CD14-positive monocyte (primary cell): ENCODE measurements at regions not wholly inside any gene's neighbourhood (a gene's known extent, or its start where the extent isn't known, plus 50 kb on each side); places are given as distances from the start of the nearest gene placed in this dataset.

Experiments used
- DNase-seq, 3 donors: peaks; one replicate each; pipeline ENCODE4 v3.0.0-alpha.2; 2011 to 2022
- H2AFZ ChIP-seq: 2 replicates; pipeline ENCODE4 v1.6.0; 2012; ENCODE audit warnings: mild to moderate bottlenecking, low read depth, low read length, inconsistent platforms; ENCODE audit not compliant: insufficient read depth, poor library complexity, severe bottlenecking
- H3K27ac ChIP-seq, 2 donors: 1 replicate in 1 of 2; 2 replicates in 1 of 2; pipeline ENCODE4 v1.5.1; 2012 to 2013; ENCODE audit warnings: low read length in 2 of 2, control low read depth in 1 of 2, inconsistent platforms in 1 of 2, low read depth in 1 of 2, mild to moderate bottlenecking in 1 of 2
- H3K27me3 ChIP-seq, 2 donors: one replicate each; pipeline versions ENCODE4 v1.6.0 to v1.6.1; 2011 to 2013; ENCODE audit warnings: low read length in 2 of 2; ENCODE audit not compliant: control insufficient read depth in 2 of 2, insufficient read depth in 2 of 2
- H3K36me3 ChIP-seq, 2 donors: replicated peaks in 1 of 2; 1 replicate in 1 of 2; 2 replicates in 1 of 2; pipeline versions ENCODE4 v1.5.1 to v1.6.1; 2012 to 2013; ENCODE audit warnings: low read length in 2 of 2, control low read depth in 1 of 2, inconsistent platforms in 1 of 2, mild to moderate bottlenecking in 1 of 2; ENCODE audit not compliant: insufficient read depth in 2 of 2, control insufficient read depth in 1 of 2
- H3K4me1 ChIP-seq, 2 donors: 1 replicate in 1 of 2; 2 replicates in 1 of 2; pipeline versions ENCODE4 v1.5.1 to v1.6.1; 2012 to 2013; ENCODE audit warnings: low read length in 2 of 2, control low read depth in 1 of 2, inconsistent platforms in 1 of 2, mild to moderate bottlenecking in 1 of 2, moderate library complexity in 1 of 2; ENCODE audit not compliant: insufficient read depth in 2 of 2, control insufficient read depth in 1 of 2
- H3K4me2 ChIP-seq: replicated peaks from 2 replicates; pipeline ENCODE3; 2012; ENCODE audit warnings: low read length, moderate library complexity, mild to moderate bottlenecking; ENCODE audit not compliant: poor library complexity, severe bottlenecking; ENCODE audit errors: extremely low read depth
- H3K4me3 ChIP-seq, 3 experiments: fragments of 200-600 bp in 1 of 3; sonication (generic) in 1 of 3; replicated peaks in 1 of 3; 1 replicate in 2 of 3; 2 replicates in 1 of 3; pipeline ENCODE4 v1.5.1; 2011 to 2013; ENCODE audit warnings: low read length in 3 of 3, mild to moderate bottlenecking in 3 of 3, control low read depth in 2 of 3, low read depth in 2 of 3, inconsistent platforms in 1 of 3, moderate library complexity in 1 of 3
- H3K79me2 ChIP-seq: 2 replicates; pipeline ENCODE4 v1.6.0; 2012; ENCODE audit warnings: mild to moderate bottlenecking, control low read depth, inconsistent platforms, low read length, moderate library complexity; ENCODE audit not compliant: insufficient read depth
- H3K9ac ChIP-seq: 2 replicates; pipeline ENCODE4 v1.6.0; 2017; ENCODE audit warnings: low read length, mild to moderate bottlenecking; ENCODE audit not compliant: insufficient read depth, poor library complexity, severe bottlenecking
- H3K9me3 ChIP-seq, 2 donors: replicated peaks in 1 of 2; 1 replicate in 1 of 2; 2 replicates in 1 of 2; pipeline versions ENCODE4 v1.5.1 to v1.6.1; 2012 to 2013; ENCODE audit warnings: low read length in 2 of 2, control low read depth in 1 of 2; ENCODE audit not compliant: control insufficient read depth in 1 of 2, insufficient read depth in 1 of 2
- H4K20me1 ChIP-seq: 2 replicates; pipeline ENCODE4 v1.6.0; 2012; ENCODE audit warnings: mild to moderate bottlenecking, low read length, control low read depth, moderate library complexity; ENCODE audit not compliant: insufficient read depth
- H3K27ac Mint-ChIP-seq, 7 donors: one replicate each; pipeline ENCODE4 v1.8.0; 2020; ENCODE audit warnings: mild to moderate bottlenecking in 7 of 7, mixed read lengths in 7 of 7, moderate library complexity in 6 of 7, inconsistent platforms in 2 of 7
- H3K27me3 Mint-ChIP-seq, 3 donors: one replicate each; pipeline ENCODE4 v1.8.0; 2021 to 2022; ENCODE audit warnings: low read depth in 3 of 3, mild to moderate bottlenecking in 3 of 3, mixed read lengths in 3 of 3, moderate library complexity in 3 of 3, inconsistent platforms in 1 of 3
- H3K36me3 Mint-ChIP-seq, 2 donors: one replicate each; pipeline ENCODE4 v1.8.0; 2020; ENCODE audit warnings: mixed read lengths in 2 of 2, inconsistent platforms in 1 of 2, mild to moderate bottlenecking in 1 of 2
- H3K4me1 Mint-ChIP-seq: one replicate; pipeline ENCODE4 v1.8.0; 2020; ENCODE audit warnings: mild to moderate bottlenecking, mixed read lengths
- H3K4me3 Mint-ChIP-seq, 2 donors: one replicate each; pipeline ENCODE4 v1.8.0; 2020; ENCODE audit warnings: mild to moderate bottlenecking in 2 of 2, mixed read lengths in 2 of 2, moderate library complexity in 1 of 2
- H3K9me3 Mint-ChIP-seq, 7 donors: one replicate each; pipeline ENCODE4 v1.8.0; 2020 to 2022; ENCODE audit warnings: mixed read lengths in 7 of 7, mild to moderate bottlenecking in 6 of 7, moderate library complexity in 6 of 7, inconsistent platforms in 2 of 7
- CTCF ChIP-seq: fragments of 200-600 bp; IDR thresholded peaks from one replicate; pipeline ENCODE4 v1.8.0; 2022; ENCODE audit warnings: antibody characterized with exemption, mild to moderate bottlenecking
- WGBS: methylation state at CpG from one replicate; pipeline ENCODE4 v1.1.5; 2013; ENCODE audit warnings: missing lambda C conversion rate; ENCODE audit not compliant: insufficient coverage; 5-methylcytosine and 5-hydroxymethylcytosine counted together
- intact Hi-C, 2 donors: fragments of 100-400 bp; cut with micrococcal nuclease; formaldehyde crosslinking; loops; one replicate each; pipeline versions ENCODE4 v1.15.0 to v1.15.1; 2023

- Histone ChIP-seq H3K4me1 (no peaks in the 10 kb centered on the region), H3K4me3 (no peak overlapping the region), H4K20me1 (no peaks in the 10 kb centered on the region), H2AFZ (no peak overlapping the region), H3K9me3 (no peaks in the 10 kb centered on the region), H3K27me3 (no peaks in the 10 kb centered on the region), H3K4me2 (no peak overlapping the region), H3K27ac (no peak overlapping the region), H3K79me2 (no peaks in the 10 kb centered on the region), H3K9ac (no peak overlapping the region), H3K36me3 (no peaks in the 10 kb centered on the region)
- no peaks in the 10 kb centered on the region for H3K4me1 Mint-ChIP-seq
- H3K4me3 Mint-ChIP-seq, result no peak overlapping the region
- H3K27ac Mint-ChIP-seq, result no peak overlapping the region
- DNase-seq, result no peak
- H3K27me3 Mint-ChIP-seq, result no peaks in the 10 kb centered on the region
- intact Hi-C loops, result no loop called here
- TF ChIP-seq CTCF, result no peak
- no peaks in the 10 kb centered on the region for H3K36me3 Mint-ChIP-seq
- H3K9me3 Mint-ChIP-seq, result peaks cover 0 to 2% (median 0%) of the 10 kb centered on the region in 7 donors
- no CpG with 5 or more reads among the region's 4 CpGs for WGBS
Measured at GRCh38 chr3:147846293-147846692, 437.1 kb downstream of the ZIC1 start.

GRCh38 chr3:147846854-147847478 lies 437.8 kb downstream of the ZIC1 start:
- H3K27ac Mint-ChIP-seq, result no peak overlapping the region
- H3K4me2 ChIP-seq, result no peak overlapping the region
- no peak overlapping the region for H3K4me3 ChIP-seq
- no CpG with 5 or more reads among the region's 3 CpGs for WGBS
- no peaks in the 10 kb centered on the region for H3K27me3 ChIP-seq
- peaks cover 0 to 2% (median 0%) of the 10 kb centered on the region in 7 donors for H3K9me3 Mint-ChIP-seq
- H3K79me2 ChIP-seq, result no peaks in the 10 kb centered on the region
- DNase-seq, result no peak
- H3K27ac ChIP-seq, result no peak overlapping the region
- H4K20me1 ChIP-seq, result no peaks in the 10 kb centered on the region
- no peaks in the 10 kb centered on the region for H3K9me3 ChIP-seq
- intact Hi-C loops, result no loop called here
- H3K36me3 ChIP-seq, result no peaks in the 10 kb centered on the region
- no peaks in the 10 kb centered on the region for H3K4me1 ChIP-seq
- no peaks in the 10 kb centered on the region for H3K4me1 Mint-ChIP-seq
- no peaks in the 10 kb centered on the region for H3K36me3 Mint-ChIP-seq
- no peak for TF ChIP-seq CTCF
- H2AFZ ChIP-seq, result no peak overlapping the region
- no peak overlapping the region for H3K4me3 Mint-ChIP-seq
- no peak overlapping the region for H3K9ac ChIP-seq
- H3K27me3 Mint-ChIP-seq, result no peaks in the 10 kb centered on the region
